Neural crest cell (in vitro differentiated cells): ENCODE measurements at regions not wholly inside any gene's neighbourhood (a gene's known extent, or its start where the extent isn't known, plus 50 kb on each side); places are given as distances from the start of the nearest gene placed in this dataset.

Experiments used
- DNase-seq: peaks from one replicate; pipeline ENCODE4 v3.0.0; 2021; ENCODE audit warnings: low read depth, mixed read lengths, low spot score
- H3K27ac Mint-ChIP-seq: one replicate; pipeline ENCODE4 v1.8.0; 2021; ENCODE audit warnings: mild to moderate bottlenecking, mixed read lengths; ENCODE audit not compliant: unreplicated experiment
- H3K27me3 Mint-ChIP-seq: 2 replicates; pipeline ENCODE4 v1.8.0; 2021; ENCODE audit warnings: low read depth, mild to moderate bottlenecking, mixed read lengths
- H3K36me3 Mint-ChIP-seq: 2 replicates; pipeline ENCODE4 v1.8.0; 2021; ENCODE audit warnings: low read depth, mild to moderate bottlenecking, mixed read lengths
- H3K4me1 Mint-ChIP-seq: 2 replicates; pipeline ENCODE4 v1.8.0; 2021; ENCODE audit warnings: mixed read lengths
- H3K4me3 Mint-ChIP-seq: one replicate; pipeline ENCODE4 v1.8.0; 2021; ENCODE audit warnings: mild to moderate bottlenecking, mixed read lengths
- H3K9me3 Mint-ChIP-seq: 2 replicates; pipeline ENCODE4 v1.8.0; 2021; ENCODE audit warnings: mixed read lengths
- TF ChIP-seq, protein P1 (sequence below): fragments of 200-600 bp; sonication (generic); conservative IDR thresholded peaks from 2 replicates; pipeline ENCODE4 v1.5.0; 2021; ENCODE audit warnings: antibody characterized with exemption, mild to moderate bottlenecking

DNA sequence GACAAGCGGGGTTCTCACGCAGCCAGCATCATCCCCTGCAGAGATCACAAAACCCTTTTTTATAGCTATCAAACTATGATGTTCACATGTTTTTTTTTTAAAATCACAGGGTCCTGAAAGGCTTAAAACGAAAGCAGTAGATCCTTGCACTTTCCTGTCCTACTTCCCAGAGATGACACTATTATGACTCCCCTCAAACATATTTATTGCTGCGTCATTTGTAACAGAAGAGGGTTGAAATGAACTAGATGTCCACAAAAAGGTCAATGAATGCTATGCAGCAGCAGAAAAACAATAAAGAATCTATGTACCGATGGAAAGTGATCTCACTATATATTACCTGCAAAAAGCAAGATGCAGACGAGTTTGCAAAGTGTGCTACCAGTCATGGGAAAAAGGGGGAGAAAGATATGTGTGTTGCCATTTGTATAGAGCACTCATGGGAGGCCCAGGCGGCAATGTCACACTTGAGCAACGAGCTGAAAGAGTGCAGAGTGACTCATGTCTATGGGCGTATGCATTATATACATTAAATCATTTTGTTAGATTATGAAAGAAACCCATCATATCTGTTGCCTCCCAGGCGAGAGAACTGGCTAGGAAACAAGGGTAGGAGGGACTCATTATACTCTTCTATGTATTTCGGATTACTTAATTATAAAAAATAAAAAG is 68.9 kb upstream of the PARP1 start:
- Mint-ChIP-seq H3K36me3 (no peaks in the 10 kb centered on the region), H3K27ac (no peak overlapping the region), H3K4me1 (peaks cover 13% of the 10 kb centered on the region), H3K4me3 (no peak overlapping the region), H3K9me3 (no peaks in the 10 kb centered on the region), H3K27me3 (peaks cover 1% of the 10 kb centered on the region)
- TF ChIP-seq, protein P1, sequence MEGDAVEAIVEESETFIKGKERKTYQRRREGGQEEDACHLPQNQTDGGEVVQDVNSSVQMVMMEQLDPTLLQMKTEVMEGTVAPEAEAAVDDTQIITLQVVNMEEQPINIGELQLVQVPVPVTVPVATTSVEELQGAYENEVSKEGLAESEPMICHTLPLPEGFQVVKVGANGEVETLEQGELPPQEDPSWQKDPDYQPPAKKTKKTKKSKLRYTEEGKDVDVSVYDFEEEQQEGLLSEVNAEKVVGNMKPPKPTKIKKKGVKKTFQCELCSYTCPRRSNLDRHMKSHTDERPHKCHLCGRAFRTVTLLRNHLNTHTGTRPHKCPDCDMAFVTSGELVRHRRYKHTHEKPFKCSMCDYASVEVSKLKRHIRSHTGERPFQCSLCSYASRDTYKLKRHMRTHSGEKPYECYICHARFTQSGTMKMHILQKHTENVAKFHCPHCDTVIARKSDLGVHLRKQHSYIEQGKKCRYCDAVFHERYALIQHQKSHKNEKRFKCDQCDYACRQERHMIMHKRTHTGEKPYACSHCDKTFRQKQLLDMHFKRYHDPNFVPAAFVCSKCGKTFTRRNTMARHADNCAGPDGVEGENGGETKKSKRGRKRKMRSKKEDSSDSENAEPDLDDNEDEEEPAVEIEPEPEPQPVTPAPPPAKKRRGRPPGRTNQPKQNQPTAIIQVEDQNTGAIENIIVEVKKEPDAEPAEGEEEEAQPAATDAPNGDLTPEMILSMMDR: no peak
- DNase-seq: no peak

DNA sequence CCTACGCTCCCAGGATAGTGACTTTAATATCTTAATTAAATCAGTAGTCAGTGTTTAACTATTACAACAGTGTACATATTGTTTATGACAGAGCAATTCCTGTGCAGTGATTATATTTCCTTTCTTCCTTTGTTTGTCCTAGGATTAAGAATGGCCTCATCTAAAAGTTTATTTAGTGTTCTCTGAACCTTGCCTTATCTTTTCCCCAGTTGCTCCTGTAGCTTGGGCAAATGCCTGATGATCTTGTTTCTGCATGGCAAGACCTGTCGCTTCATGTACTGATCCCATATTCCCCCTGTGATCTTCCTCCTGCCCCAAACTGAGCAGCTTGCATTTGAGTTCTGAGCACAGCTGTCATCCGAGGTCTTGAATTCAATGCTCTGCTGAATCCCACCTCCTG is 69.1 kb upstream of the STUM start:
- no peak for DNase-seq
- peaks cover 8% of the 10 kb centered on the region for H3K4me1 Mint-ChIP-seq
- no peaks in the 10 kb centered on the region for H3K9me3 Mint-ChIP-seq
- H3K27me3 Mint-ChIP-seq: peaks cover 6% of the 10 kb centered on the region
- H3K36me3 Mint-ChIP-seq: no peaks in the 10 kb centered on the region
- TF ChIP-seq, protein P1: no peak
- no peak overlapping the region for H3K4me3 Mint-ChIP-seq
- H3K27ac Mint-ChIP-seq: no peak overlapping the region

DNA sequence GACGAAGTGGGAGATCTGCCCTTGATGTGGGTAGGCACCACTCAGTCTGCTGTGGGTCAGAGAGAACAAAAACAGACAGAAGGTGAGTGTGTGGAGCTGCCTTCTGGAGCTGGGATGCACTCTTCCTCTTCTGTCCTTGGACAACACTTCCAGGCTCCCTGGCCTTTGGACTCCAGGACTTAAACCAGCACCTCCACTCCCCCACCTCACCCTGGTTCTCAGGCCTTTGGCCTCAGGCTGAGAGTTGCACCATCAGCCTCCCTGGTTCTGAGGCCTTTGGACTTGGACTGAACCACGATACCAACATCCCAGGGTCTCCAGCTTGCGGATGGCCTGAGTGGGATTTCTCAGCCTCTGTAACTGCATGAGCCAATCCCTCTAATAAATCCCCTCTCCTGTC is 68.1 kb upstream of the STUM start:
- no peak for DNase-seq
- Mint-ChIP-seq H3K9me3 (no peaks in the 10 kb centered on the region), H3K4me1 (peaks cover 1% of the 10 kb centered on the region), H3K36me3 (no peaks in the 10 kb centered on the region), H3K27me3 (peaks cover 6% of the 10 kb centered on the region), H3K4me3 (no peak overlapping the region), H3K27ac (no peak overlapping the region)
- TF ChIP-seq, protein P1: no peak

DNA sequence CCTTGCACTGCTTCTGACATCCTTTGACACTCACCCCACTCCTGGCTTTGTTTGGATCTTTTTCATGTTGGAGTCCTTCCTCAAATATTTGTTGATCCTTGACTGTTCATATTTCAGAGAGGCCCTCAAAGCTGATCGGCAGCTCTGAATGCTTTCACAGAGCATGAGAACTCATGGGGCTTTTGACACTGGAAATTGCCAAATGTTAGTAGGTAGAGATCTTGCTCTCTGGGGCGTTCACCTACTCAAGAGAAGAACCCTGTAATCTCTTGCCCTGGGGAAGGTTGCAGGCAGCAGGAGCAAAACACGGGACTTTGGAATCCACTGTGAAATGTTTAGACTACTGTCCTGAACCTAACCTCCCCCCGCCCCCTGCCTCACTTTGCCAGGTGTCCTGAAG is 67.4 kb upstream of the STUM start:
- no peaks in the 10 kb centered on the region for H3K36me3 Mint-ChIP-seq
- no peak overlapping the region for H3K27ac Mint-ChIP-seq
- no peaks in the 10 kb centered on the region for H3K9me3 Mint-ChIP-seq
- DNase-seq: no peak
- TF ChIP-seq, protein P1: no peak
- H3K27me3 Mint-ChIP-seq: peaks cover 8% of the 10 kb centered on the region
- no peak overlapping the region for H3K4me3 Mint-ChIP-seq
- H3K4me1 Mint-ChIP-seq: no peaks in the 10 kb centered on the region

DNA sequence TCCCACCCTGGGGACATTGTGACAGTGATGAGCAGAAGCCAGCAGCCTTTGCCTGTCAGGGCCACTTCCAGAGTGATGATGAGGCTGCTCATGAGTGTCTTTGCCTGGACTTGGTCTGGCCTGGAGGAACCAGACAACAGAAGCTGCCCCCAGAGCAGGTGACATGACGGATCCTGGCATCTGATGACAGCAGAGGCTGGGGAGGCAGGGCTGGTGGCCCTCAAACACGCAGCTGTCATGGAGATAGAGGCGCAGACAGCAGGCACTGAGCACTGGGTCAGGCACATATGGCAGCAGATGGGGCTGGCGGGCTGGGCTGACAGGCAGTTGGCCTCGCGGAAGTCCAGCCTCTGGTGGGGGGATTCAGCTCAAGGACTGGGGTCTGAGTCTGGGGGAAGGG is 66.4 kb upstream of the STUM start:
- Mint-ChIP-seq H3K9me3 (no peaks in the 10 kb centered on the region), H3K4me1 (no peaks in the 10 kb centered on the region), H3K27ac (peak overlapping the region; percentile 46), H3K36me3 (no peaks in the 10 kb centered on the region), H3K4me3 (no peak overlapping the region), H3K27me3 (peaks cover 15% of the 10 kb centered on the region)
- TF ChIP-seq, protein P1: no peak
- no peak for DNase-seq
